SH-SY5Y (cell line): ENCODE measurements at regions not wholly inside any gene's neighbourhood (a gene's known extent, or its start where the extent isn't known, plus 50 kb on each side); places are given as distances from the start of the nearest gene placed in this dataset.

Experiments used
- GATA2 ChIP-seq: IDR thresholded peaks from 2 replicates; pipeline ENCODE4 v1.6.1; 2011; ENCODE audit warnings: mild to moderate bottlenecking, low read depth, low read length
- GATA3 ChIP-seq: IDR thresholded peaks from 2 replicates; pipeline ENCODE4 v1.6.1; 2011; ENCODE audit warnings: low read depth, mild to moderate bottlenecking, low read length, moderate library complexity

GRCh38 chr2:2568411-2568810 is 237.3 kb upstream of the MYT1L start:
- no peak for TF ChIP-seq GATA2
- no peak for TF ChIP-seq GATA3
